NCI-H2107 (cell line): ENCODE measurements at regions not wholly inside any gene's neighbourhood (a gene's known extent, or its start where the extent isn't known, plus 50 kb on each side); places are given as distances from the start of the nearest gene placed in this dataset.

Experiments
- DNase-seq: peaks from one replicate; lab custom pipeline; 2025; lab: John Stamatoyannopoulos, UW

DNA sequence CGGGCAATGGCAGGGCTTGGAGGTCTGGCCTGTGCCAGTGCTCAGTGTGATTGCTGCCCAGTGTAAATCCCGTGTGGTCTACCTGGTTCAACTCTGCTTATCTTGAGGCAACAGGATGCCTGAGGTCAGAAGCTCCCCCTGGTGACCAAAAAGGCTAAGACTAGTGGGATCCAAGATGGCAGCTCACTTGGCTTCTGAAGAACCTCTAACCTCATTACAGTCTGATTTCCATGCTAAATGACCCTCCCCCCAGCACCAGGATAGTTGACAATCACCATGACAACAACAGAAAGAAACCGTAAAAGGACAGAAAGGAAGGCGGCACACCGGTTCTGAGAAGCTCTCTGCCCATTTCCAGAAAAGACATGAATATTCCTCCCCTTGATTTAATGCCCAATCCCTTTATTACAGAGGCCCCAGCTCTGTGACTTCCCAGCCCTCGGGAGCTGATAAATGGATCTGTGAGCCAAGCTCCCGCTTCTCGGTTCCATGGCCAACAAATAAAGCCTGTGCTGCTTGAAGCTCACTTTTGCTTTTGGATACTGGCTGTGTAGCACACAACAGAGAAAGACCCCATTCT is 398.4 kb downstream of the CTTN start:
- no peak for DNase-seq

DNA sequence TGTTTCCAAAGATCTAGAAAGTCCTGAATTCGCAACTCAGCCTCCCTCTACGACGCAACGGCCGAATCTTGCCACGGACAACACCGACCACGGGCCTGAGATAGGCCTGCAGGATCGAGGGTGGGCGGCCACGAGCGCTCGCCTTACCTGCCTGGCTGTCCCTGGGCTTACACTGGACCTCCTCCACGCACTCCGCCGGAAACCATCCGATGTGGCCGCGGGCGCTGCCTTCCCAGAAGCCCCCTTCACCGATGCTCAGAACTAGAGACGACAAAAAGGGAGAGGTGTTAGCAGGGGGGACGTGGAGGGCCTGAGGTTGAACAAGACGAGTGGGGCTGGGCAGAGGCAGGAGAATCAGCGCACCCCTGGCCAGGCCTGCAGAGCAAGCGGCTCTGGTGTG is 400.0 kb downstream of the CTTN start:
- DNase-seq = no peak

GRCh38 chr11:70799386-70799785 is 401.1 kb downstream of the CTTN start:
- no peak for DNase-seq

- DNase-seq = no peak
These were observed 403.9 kb downstream of the CTTN start for GRCh38 chr11:70802185-70802584.

- no peak for DNase-seq
These were observed 406.0 kb downstream of the CTTN start for GRCh38 chr11:70804139-70804837.

DNA sequence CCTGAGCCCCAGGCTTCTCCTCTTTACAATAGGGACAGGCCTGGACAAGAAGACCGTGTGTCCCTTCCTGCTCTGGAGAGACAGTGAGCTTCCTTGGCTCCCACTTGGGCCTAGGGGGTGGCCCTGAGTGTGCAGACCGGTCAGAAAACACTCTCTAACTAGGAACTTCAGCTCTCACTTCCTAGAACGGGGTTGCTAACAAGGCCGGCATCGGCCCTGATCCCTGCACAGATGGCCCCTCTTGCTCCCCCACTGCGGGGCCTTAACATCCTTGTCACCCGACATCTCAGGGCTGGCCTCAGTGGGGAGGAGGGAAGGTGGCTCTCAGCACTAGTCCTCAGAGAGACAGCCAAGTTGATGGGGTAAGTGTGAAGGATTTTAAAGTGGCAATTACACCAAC is 406.9 kb downstream of the CTTN start:
- no peak for DNase-seq

DNA sequence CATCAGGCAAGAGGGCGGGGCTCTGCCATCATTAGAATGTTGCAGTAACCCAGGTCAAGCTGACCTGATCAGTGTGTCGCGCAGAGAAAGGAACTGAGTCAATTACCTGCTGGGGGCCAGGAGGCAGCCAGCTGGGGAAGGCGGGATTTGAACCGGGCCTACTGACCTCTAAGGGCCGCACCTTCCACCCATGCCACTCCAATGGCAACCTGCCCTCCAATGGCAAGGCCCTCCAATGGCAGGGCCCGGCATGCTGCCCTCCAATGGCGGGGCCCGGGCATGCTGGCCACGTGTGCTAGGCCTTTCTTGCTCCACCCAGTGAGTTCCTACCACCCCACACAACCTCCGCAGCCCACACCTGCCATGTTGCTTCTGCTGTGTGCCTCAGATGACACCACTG is 407.6 kb downstream of the CTTN start:
- DNase-seq = no peak

DNA sequence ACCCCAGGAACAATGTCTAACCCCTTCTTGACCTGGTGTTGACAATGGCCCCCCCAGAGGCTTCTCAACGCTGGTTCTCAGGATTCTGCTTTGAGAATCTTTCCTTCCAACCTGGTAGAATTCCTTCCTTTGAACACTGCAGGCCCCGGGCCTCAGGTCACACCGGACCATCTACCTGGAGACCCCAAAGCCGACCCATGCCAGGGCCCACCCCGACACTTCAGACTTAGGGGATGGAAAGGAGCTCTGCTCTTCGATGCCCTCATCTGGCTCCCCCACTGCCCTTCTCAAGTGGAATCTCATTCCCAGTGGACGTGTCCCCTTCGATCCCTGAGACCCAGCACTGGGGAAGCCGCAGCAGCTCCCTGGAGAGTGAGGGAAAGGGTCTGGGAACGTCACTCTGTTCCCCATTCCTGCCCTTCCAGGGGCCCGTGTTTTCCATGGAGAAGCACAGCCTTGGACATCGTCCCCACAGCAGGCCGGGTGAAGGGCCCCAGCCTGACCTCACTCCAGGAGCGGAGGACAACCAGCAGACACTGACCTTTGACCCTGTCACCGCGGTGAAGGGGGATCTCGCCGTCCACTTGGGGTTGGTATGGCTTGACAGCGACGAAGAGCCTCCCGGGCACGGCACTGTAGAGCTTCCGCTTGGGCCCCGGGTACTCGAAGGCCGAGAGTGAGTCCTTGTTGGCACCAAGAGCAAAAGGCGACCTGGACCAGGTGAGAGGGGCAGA is 408.3 kb downstream of the CTTN start:
- DNase-seq = no peak

- no peak for DNase-seq
These were observed 408.8 kb downstream of the CTTN start for GRCh38 chr11:70807195-70807543.

GRCh38 chr11:70808686-70809375 is 410.5 kb downstream of the CTTN start:
- DNase-seq = no peak

GRCh38 chr11:70810133-70810532 is 411.8 kb downstream of the CTTN start:
- DNase-seq = no peak

DNA sequence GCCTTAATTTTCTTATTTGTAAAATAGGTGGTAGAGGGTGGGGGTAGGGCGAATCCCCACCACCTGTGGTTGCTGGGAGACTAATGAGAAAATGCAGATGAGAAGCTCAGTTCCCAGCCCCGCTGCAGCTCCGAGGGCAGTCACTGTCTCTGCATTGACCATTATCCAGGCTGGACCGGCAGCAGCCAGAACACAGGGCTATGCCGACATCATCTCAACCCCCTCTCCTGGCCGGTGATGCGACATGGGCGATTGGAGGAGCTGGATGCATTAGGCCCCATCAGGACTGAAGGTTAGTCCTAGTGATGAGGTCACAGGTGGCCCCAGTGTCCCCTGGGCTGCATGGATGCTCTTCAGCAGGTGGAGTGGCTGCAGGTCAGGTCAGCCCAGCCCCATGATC is 412.4 kb downstream of the CTTN start:
- no peak for DNase-seq

- no peak for DNase-seq
These were observed 413.2 kb downstream of the CTTN start for GRCh38 chr11:70811483-70811882.

- no peak for DNase-seq
These were observed 413.6 kb downstream of the CTTN start for GRCh38 chr11:70811915-70812314.

GRCh38 chr11:70812472-70812871 is 414.1 kb downstream of the CTTN start:
- DNase-seq = no peak

DNA sequence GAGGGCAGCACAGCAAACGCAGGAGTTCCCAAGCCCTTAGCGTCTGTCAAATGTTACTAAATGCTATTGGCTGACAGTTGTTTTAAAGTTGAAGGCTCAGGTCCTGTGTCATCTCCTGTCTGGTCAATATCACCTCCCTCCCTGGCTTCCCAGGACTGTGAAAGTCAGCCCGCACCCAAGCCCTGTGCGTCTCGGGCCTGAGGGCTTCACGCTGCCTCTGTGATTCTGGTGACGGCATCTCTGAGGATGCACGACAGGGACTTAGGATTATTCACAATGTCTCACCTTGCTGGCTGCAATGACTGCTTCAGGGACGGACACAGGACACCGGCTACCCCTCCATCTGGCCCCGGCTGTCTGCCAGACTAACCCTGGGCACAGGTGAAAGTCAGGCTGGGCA is 415.3 kb downstream of the CTTN start:
- DNase-seq = no peak

GRCh38 chr11:70815485-70815832 is 417.1 kb downstream of the CTTN start:
- DNase-seq = no peak

DNA sequence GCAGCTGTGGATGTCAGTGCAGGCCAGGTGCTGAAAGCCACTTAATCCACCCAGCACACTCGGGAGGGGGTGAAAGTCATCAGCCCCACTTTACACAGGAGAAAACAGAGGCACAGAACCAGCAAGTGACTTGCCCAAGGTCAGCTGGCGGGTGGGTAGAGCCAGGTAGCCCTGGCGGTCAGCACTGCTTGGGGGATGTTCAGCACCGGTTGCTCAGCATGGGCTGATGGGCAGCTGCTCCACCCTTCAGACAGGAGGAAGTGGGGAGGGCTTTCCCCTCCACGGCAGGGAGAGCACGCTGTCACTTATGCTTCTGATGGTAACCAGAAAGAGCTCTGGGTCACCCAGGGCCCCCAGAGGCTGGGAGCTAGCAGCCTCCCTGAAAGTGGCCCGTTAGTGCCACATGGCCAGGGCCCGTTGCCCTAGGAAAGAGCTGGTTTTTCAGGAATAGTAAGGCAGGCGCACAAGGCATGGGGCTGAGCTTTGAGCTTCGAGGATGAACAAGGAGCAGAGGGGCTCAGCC is 417.9 kb downstream of the CTTN start:
- no peak for DNase-seq

DNA sequence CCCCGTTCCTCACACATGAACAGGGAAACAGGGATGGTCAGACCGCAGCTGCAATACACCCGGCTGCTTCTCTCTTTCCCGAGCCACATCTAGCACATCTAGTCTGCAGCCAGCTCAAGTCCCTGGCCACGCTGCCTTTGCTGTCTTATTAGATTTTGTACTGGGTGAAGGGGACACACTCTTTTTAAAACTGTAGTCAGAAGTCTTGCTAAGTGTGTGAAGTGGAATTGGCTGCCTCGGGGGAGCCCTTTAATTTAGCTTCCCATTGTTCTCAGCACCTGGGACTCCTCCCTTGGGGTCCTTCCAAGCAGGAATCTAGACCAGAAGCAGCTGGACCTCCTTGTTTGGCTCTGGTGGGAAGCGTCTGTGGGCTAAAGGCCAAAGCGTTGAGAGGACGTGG is 420.0 kb downstream of the CTTN start:
- no peak for DNase-seq

DNA sequence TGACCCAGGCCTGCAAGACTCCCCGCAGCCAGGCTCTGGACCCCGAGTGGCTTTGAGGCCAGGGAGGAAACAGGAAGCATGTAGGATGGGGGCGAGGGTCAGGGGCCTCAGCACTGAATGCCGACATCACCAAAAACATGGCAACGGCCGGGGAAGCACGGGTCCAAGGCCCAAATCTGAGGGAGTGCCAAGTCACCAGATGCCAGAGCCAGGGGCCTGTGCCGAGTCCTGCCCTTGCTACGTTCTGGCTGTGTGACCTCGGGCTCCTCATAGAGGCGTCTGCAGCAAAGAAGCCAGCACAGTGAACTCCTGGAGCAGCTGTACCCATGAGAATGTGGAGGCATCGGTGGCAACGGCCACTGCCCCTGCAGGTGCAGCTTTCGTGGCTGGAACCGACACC is 420.7 kb downstream of the CTTN start:
- no peak for DNase-seq

- DNase-seq = no peak
These were observed 422.0 kb downstream of the CTTN start for GRCh38 chr11:70820311-70820710.

DNA sequence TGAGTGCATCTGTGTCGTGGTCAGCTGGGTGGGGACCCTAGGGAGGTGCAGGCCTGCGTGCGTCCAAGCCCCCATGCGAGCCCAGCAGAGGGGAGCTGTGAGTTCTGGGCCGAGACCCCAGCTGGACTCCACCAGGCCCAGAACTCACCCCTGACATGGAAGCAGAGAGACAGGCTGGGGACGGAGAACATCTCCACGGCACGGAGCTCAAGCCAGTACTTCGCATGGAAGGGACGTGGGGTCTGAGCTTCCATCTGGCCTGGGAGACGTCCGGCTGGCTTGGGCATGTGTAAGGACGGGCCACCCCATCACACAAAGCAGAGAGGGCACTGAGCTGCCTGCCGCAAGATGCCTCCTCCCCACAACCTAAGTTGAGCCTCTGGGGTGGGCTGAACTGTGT is 422.4 kb downstream of the CTTN start:
- DNase-seq = no peak

DNA sequence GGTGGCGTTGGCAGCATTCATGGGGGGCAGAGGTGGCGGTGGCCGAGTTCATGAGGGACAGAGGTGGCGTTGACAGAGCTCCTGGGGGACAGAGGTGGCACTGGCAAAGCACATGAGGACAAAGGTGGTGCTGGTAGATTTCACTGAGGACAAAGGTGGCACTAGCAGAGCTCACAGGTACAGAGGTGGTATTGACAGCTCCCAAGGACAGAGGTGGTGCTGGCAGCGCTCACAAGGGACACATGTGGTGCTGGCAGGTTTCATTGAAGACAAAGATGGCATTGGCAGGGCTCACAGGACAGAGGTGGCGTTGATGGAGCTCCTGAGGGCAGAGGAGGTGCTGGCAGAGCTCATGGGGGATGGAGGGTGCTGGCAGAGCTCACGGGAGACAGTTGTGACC is 425.4 kb downstream of the CTTN start:
- DNase-seq = no peak
